ENCODE measurements at regions not wholly inside any gene's neighbourhood (a gene's known extent, or its start where the extent isn't known, plus 50 kb on each side); places are given as distances from the start of the nearest gene placed in this dataset.
"Not testable (repeated sequence)": the region's sequence is repeated elsewhere in the genome, so short reads cannot be mapped to it uniquely, and the experiment has no call there.

DNA sequence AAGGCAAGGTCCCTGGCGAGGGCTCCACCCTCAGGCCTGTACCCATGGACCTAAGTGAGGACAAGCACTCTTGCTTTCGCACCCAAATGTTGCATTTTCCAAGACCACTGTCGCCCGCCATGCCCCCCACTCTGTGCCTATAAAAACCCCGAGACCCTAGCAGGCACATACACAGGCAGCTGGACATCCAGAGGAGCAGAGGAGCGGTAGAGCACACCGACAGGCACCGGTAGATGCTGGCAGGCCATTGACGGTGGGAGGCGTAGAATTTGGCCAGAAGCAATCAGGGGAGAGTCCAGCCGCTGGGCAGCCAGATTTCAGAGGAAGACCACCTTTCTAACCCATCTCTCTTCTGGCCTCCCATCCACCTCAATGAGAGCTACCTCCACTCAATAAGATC lies 715.2 kb upstream of the AADAT start:
- no peaks in the 10 kb centered on the region for H3K36me3 ChIP-seq (ENCODE audit: control insufficient read depth in 2 of 3, insufficient read depth in 3 of 3, low read length in 3 of 3)
- H3K27me3 ChIP-seq (ENCODE audit: control insufficient read depth, insufficient read depth, low read length): no peaks in the 10 kb centered on the region
- no peaks in the 10 kb centered on the region for H3K9me3 ChIP-seq (ENCODE audit: control insufficient read depth in 2 of 3, insufficient read depth in 1 of 3, low read length in 3 of 3)
- TF ChIP-seq CTCF (IDR thresholded peaks at IDR 0.05; ENCODE audit: borderline replicate concordance, extremely low read depth, insufficient read depth): no peak
- FAIRE-seq: no peak
- no peak overlapping the region for H3K27ac ChIP-seq (ENCODE audit: low read depth in 2 of 2, low read length in 2 of 2)
- H3K9ac ChIP-seq (ENCODE audit: low read length in 3 of 3): no peak overlapping the region
- H3K4me3 ChIP-seq (ENCODE audit: low read length in 3 of 3): no peak overlapping the region
- intact Hi-C loops (cut with DNase I): no loop called here
- no peaks in the 10 kb centered on the region for H3K4me1 ChIP-seq (ENCODE audit: control insufficient read depth in 2 of 3, insufficient read depth in 2 of 3, low read depth in 1 of 3, low read length in 3 of 3)
- peak in 1 of 5 donors; percentile 41 for DNase-seq

GRCh38 chr4:170803492-170803891 lies 713.7 kb upstream of the AADAT start:
- intact Hi-C loops (cut with DNase I): no loop called here
- Histone ChIP-seq H3K36me3 (ENCODE audit: control insufficient read depth in 2 of 3, insufficient read depth in 3 of 3, low read length in 3 of 3) (no peaks in the 10 kb centered on the region), H3K27me3 (ENCODE audit: control insufficient read depth, insufficient read depth, low read length) (no peaks in the 10 kb centered on the region), H3K27ac (ENCODE audit: low read depth in 2 of 2, low read length in 2 of 2) (no peak overlapping the region), H3K9ac (ENCODE audit: low read length in 3 of 3) (no peak overlapping the region), H3K4me3 (ENCODE audit: low read length in 3 of 3) (no peak overlapping the region), H3K4me1 (ENCODE audit: control insufficient read depth in 2 of 3, insufficient read depth in 2 of 3, low read depth in 1 of 3, low read length in 3 of 3) (no peaks in the 10 kb centered on the region), H3K9me3 (ENCODE audit: control insufficient read depth in 2 of 3, insufficient read depth in 1 of 3, low read length in 3 of 3) (no peaks in the 10 kb centered on the region)
- DNase-seq (no peak), FAIRE-seq (no peak)
- TF ChIP-seq CTCF (IDR thresholded peaks at IDR 0.05; ENCODE audit: borderline replicate concordance, extremely low read depth, insufficient read depth): no peak

DNA sequence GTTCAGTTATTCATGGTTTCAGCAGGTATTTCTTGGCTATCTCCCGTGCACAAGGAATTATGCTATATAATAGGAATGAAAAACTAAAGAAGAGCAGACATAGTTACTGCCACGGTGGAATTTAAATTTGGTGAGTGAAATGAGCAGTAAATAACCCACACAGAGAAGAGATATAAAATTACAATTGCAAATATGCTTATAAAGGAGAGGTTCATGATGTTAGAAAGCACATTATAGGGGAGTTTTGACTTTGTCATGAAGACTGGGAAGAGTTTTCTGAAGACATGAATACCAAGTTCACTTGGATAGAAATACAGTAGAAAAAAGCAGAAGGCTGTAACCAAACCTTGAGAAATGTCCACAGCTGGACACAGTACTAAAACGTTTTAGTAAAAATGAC lies 712.0 kb upstream of the AADAT start:
- intact Hi-C loops (cut with DNase I): no loop called here
- no peaks in the 10 kb centered on the region for H3K27me3 ChIP-seq (ENCODE audit: control insufficient read depth, insufficient read depth, low read length)
- no peak overlapping the region for H3K9ac ChIP-seq (ENCODE audit: low read length in 3 of 3)
- no peaks in the 10 kb centered on the region for H3K36me3 ChIP-seq (ENCODE audit: control insufficient read depth in 2 of 3, insufficient read depth in 3 of 3, low read length in 3 of 3)
- no peak for TF ChIP-seq CTCF (IDR thresholded peaks at IDR 0.05; ENCODE audit: borderline replicate concordance, extremely low read depth, insufficient read depth)
- H3K27ac ChIP-seq (ENCODE audit: low read depth in 2 of 2, low read length in 2 of 2): no peak overlapping the region
- no peak for DNase-seq
- FAIRE-seq: no peak
- H3K4me1 ChIP-seq (ENCODE audit: control insufficient read depth in 2 of 3, insufficient read depth in 2 of 3, low read depth in 1 of 3, low read length in 3 of 3): no peaks in the 10 kb centered on the region
- H3K4me3 ChIP-seq (ENCODE audit: low read length in 3 of 3): no peak overlapping the region
- H3K9me3 ChIP-seq (ENCODE audit: control insufficient read depth in 2 of 3, insufficient read depth in 1 of 3, low read length in 3 of 3): no peaks in the 10 kb centered on the region

DNA sequence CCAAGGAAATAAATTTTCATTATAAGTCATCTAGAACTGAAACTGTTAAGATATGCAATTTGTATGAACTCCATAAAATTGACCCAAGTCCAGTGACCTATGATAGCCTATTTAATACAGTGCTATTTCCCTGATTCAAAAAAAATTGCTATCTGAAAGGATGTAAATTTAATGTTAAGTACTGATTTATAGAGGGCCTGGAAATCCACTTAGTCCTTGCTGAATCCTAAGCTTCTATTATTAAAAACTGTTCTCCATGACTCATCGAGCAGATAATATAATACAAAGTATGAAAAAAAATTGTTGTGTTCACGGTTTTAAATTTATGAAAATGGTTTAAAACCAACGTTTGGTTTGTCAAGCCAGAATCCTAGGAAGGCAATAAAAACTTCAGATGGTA lies 704.8 kb upstream of the AADAT start:
- Histone ChIP-seq H3K27me3 (ENCODE audit: control insufficient read depth, insufficient read depth, low read length) (no peaks in the 10 kb centered on the region), H3K4me1 (ENCODE audit: control insufficient read depth in 2 of 3, insufficient read depth in 2 of 3, low read depth in 1 of 3, low read length in 3 of 3) (no peaks in the 10 kb centered on the region), H3K4me3 (ENCODE audit: low read length in 3 of 3) (no peak overlapping the region), H3K27ac (ENCODE audit: low read depth in 2 of 2, low read length in 2 of 2) (no peak overlapping the region), H3K36me3 (ENCODE audit: control insufficient read depth in 2 of 3, insufficient read depth in 3 of 3, low read length in 3 of 3) (no peaks in the 10 kb centered on the region), H3K9me3 (ENCODE audit: control insufficient read depth in 2 of 3, insufficient read depth in 1 of 3, low read length in 3 of 3) (no peaks in the 10 kb centered on the region), H3K9ac (ENCODE audit: low read length in 3 of 3) (no peak overlapping the region)
- DNase-seq (no peak), FAIRE-seq (no peak)
- intact Hi-C loops (cut with DNase I): no loop called here
- no peak for TF ChIP-seq CTCF (IDR thresholded peaks at IDR 0.05; ENCODE audit: borderline replicate concordance, extremely low read depth, insufficient read depth)

DNA sequence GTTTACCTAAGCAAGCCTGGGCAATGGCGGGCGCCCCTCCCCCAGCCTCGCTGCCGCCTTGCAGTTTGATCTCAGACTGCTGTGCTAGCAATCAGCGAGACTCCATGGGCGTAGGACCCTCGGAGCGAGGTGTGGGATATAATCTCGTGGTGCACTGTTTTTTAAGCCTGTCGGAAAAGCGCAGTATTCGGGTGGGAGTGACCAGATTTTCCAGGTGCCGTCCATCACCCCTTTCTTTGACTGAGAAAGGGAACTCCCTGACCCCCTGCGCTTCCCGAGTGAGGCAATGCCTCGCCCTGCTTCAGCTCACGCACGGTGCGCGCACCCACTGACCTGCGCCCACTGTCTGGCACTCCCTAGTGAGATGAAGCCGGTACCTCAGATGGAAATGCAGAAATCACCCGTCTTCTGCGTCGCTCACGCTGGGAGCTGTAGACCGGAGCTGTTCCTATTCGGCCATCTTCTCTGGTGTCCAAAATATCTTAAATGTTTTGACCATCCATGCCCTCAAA lies 698.8 kb upstream of the AADAT start:
- FAIRE-seq; H3K9me3 ChIP-seq (ENCODE audit: control insufficient read depth in 2 of 3, insufficient read depth in 1 of 3, low read length in 3 of 3); H3K4me3 ChIP-seq (ENCODE audit: low read length in 3 of 3); H3K36me3 ChIP-seq (ENCODE audit: control insufficient read depth in 2 of 3, insufficient read depth in 3 of 3, low read length in 3 of 3); H3K27me3 ChIP-seq (ENCODE audit: control insufficient read depth, insufficient read depth, low read length); intact Hi-C loops (cut with DNase I); H3K4me1 ChIP-seq (ENCODE audit: control insufficient read depth in 2 of 3, insufficient read depth in 2 of 3, low read depth in 1 of 3, low read length in 3 of 3); DNase-seq; H3K9ac ChIP-seq (ENCODE audit: low read length in 3 of 3); H3K27ac ChIP-seq (ENCODE audit: low read depth in 2 of 2, low read length in 2 of 2): not testable (repeated sequence)

All from kidney (tissue), 13 donors.